Natural killer cell (primary cell): ENCODE measurements at regions not wholly inside any gene's neighbourhood (a gene's known extent, or its start where the extent isn't known, plus 50 kb on each side); places are given as distances from the start of the nearest gene placed in this dataset.

ENCODE experiments used
- ATAC-seq, 3 donors: fragments of 150-1000 bp in 2 of 3; fragments of 200-7000 bp in 1 of 3; cut with Tn5 transposase; 1 replicate in 1 of 3; 2 replicates in 2 of 3; pipeline ENCODE4 v1.10.0; 2021; ENCODE audit warnings: mild to moderate bottlenecking in 2 of 3, moderate library complexity in 2 of 3
- DNase-seq, 2 donors: peaks; one replicate each; pipeline versions ENCODE4 v3.0.0 to v3.0.0-alpha.2; 2013 to 2021; ENCODE audit warnings: mixed read lengths in 1 of 2
- H3K27ac ChIP-seq: one replicate; pipeline ENCODE4 v1.5.1; 2013; ENCODE audit warnings: mild to moderate bottlenecking, low read length
- H3K27me3 ChIP-seq: one replicate; pipeline ENCODE4 v1.6.1; 2013; ENCODE audit warnings: low read length; ENCODE audit not compliant: control insufficient read depth, insufficient read depth
- H3K36me3 ChIP-seq: one replicate; pipeline ENCODE4 v1.6.1; 2013; ENCODE audit warnings: low read length; ENCODE audit not compliant: control insufficient read depth, insufficient read depth
- H3K4me1 ChIP-seq: one replicate; pipeline ENCODE4 v1.6.1; 2013; ENCODE audit warnings: low read length; ENCODE audit not compliant: control insufficient read depth, insufficient read depth
- H3K4me3 ChIP-seq: one replicate; pipeline ENCODE4 v1.5.1; 2013; ENCODE audit warnings: low read length
- H3K9me3 ChIP-seq: one replicate; pipeline ENCODE4 v1.6.1; 2013; ENCODE audit warnings: low read length; ENCODE audit not compliant: control insufficient read depth, insufficient read depth
- H3K27ac Mint-ChIP-seq, 2 donors: one replicate each; pipeline ENCODE4 v1.8.0; 2022; ENCODE audit warnings: mild to moderate bottlenecking in 2 of 2, mixed read lengths in 2 of 2, moderate library complexity in 1 of 2
- H3K27me3 Mint-ChIP-seq, 2 donors: one replicate each; pipeline ENCODE4 v1.8.0; 2022; ENCODE audit warnings: low read depth in 2 of 2, mixed read lengths in 2 of 2
- H3K36me3 Mint-ChIP-seq: one replicate; pipeline ENCODE4 v1.8.0; 2022; ENCODE audit warnings: mixed read lengths
- H3K4me1 Mint-ChIP-seq, 2 donors: one replicate each; pipeline ENCODE4 v1.8.0; 2022; ENCODE audit warnings: mixed read lengths in 2 of 2
- H3K4me3 Mint-ChIP-seq: one replicate; pipeline ENCODE4 v1.8.0; 2022; ENCODE audit warnings: mild to moderate bottlenecking, moderate library complexity, mixed read lengths
- H3K9me3 Mint-ChIP-seq, 2 donors: one replicate each; pipeline ENCODE4 v1.8.0; 2022; ENCODE audit warnings: mixed read lengths in 2 of 2
- CTCF ChIP-seq: fragments of 200-600 bp; IDR thresholded peaks from one replicate; pipeline ENCODE4 v1.8.0; 2022; ENCODE audit warnings: antibody characterized with exemption
- WGBS: methylation state at CpG from one replicate; pipeline ENCODE4 v1.1.7; 2013; ENCODE audit warnings: missing lambda C conversion rate; ENCODE audit not compliant: insufficient coverage; 5-methylcytosine and 5-hydroxymethylcytosine counted together
- intact Hi-C: fragments of 100-400 bp; cut with micrococcal nuclease; formaldehyde crosslinking; loops from one replicate; pipeline ENCODE4 v1.14.2; 2022

- Mint-ChIP-seq H3K9me3 (peaks cover 7 to 12% of the 10 kb centered on the region in 2 donors), H3K4me3 (no peak overlapping the region), H3K4me1 (no peaks in the 10 kb centered on the region), H3K36me3 (peaks cover 19% of the 10 kb centered on the region), H3K27me3 (peaks cover 0 to under 1% of the 10 kb centered on the region in 2 donors), H3K27ac (no peak overlapping the region)
- ATAC-seq (no peak), DNase-seq (no peak)
- H3K4me3 ChIP-seq, result no peak overlapping the region
- 87% methylated on average over 6 of the region's 6 CpGs for WGBS
- intact Hi-C loops, result no loop called here
- H3K36me3 ChIP-seq, result no peaks in the 10 kb centered on the region
- H3K27me3 ChIP-seq, result no peaks in the 10 kb centered on the region
- peaks cover 9% of the 10 kb centered on the region for H3K9me3 ChIP-seq
- H3K4me1 ChIP-seq, result no peaks in the 10 kb centered on the region
- no peak for TF ChIP-seq CTCF
- no peak overlapping the region for H3K27ac ChIP-seq
Observed at GRCh38 chr6:166810864-166811263, 145.5 kb downstream of the RNASET2 start.

GRCh38 chr6:166809721-166810120 lies 146.6 kb downstream of the RNASET2 start:
- peaks cover 25% of the 10 kb centered on the region for H3K36me3 Mint-ChIP-seq
- H3K27me3 Mint-ChIP-seq, result peaks cover 0 to 12% of the 10 kb centered on the region in 2 donors
- H3K4me1 ChIP-seq, result no peaks in the 10 kb centered on the region
- WGBS, result 85% methylated on average over 8 of the region's 8 CpGs
- no peak for TF ChIP-seq CTCF
- no peaks in the 10 kb centered on the region for H3K4me1 Mint-ChIP-seq
- peaks cover 15% of the 10 kb centered on the region for H3K9me3 ChIP-seq
- DNase-seq, result no peak
- H3K27me3 ChIP-seq, result no peaks in the 10 kb centered on the region
- H3K4me3 Mint-ChIP-seq, result no peak overlapping the region
- H3K36me3 ChIP-seq, result no peaks in the 10 kb centered on the region
- peaks cover 8 to 15% of the 10 kb centered on the region in 2 donors for H3K9me3 Mint-ChIP-seq
- no peak overlapping the region for H3K27ac Mint-ChIP-seq
- intact Hi-C loops, result no loop called here
- no peak overlapping the region for H3K4me3 ChIP-seq
- H3K27ac ChIP-seq, result no peak overlapping the region
- ATAC-seq, result no peak

GRCh38 chr6:166806962-166807757 lies 149.2 kb downstream of the RNASET2 start:
- DNase-seq, result no peak
- H3K4me3 ChIP-seq, result no peak overlapping the region
- no peak for ATAC-seq
- no peak overlapping the region for H3K27ac ChIP-seq
- H3K27ac Mint-ChIP-seq, result no peak overlapping the region
- peaks cover 15% of the 10 kb centered on the region for H3K9me3 ChIP-seq
- H3K36me3 ChIP-seq, result no peaks in the 10 kb centered on the region
- H3K27me3 ChIP-seq, result no peaks in the 10 kb centered on the region
- intact Hi-C loops, result no loop called here
- H3K9me3 Mint-ChIP-seq, result peaks cover 8 to 15% of the 10 kb centered on the region in 2 donors
- H3K36me3 Mint-ChIP-seq, result peaks cover 25% of the 10 kb centered on the region
- H3K4me1 Mint-ChIP-seq, result no peaks in the 10 kb centered on the region
- whole genome bisulfite sequencing, result 93% methylated on average over 10 of the region's 11 CpGs
- no peaks in the 10 kb centered on the region for H3K4me1 ChIP-seq
- peaks cover 0 to 15% of the 10 kb centered on the region in 2 donors for H3K27me3 Mint-ChIP-seq
- H3K4me3 Mint-ChIP-seq, result no peak overlapping the region
- TF ChIP-seq CTCF, result no peak
